HG02678 (cell line): ENCODE measurements at regions not wholly inside any gene's neighbourhood (a gene's known extent, or its start where the extent isn't known, plus 50 kb on each side); places are given as distances from the start of the nearest gene placed in this dataset.
A peak's percentile ranks its signal among the peaks of the same experiment; 100 is the strongest.

Source experiments
- ATAC-seq: cut with Tn5 transposase; IDR thresholded peaks from one replicate; pipeline ENCODE4 v1.9.1; 2021; ENCODE audit warnings: mild to moderate bottlenecking, moderate library complexity; ENCODE audit not compliant: unreplicated experiment

GRCh38 chr2:33890686-33891085, 291.6 kb upstream of the FAM98A start:
- ATAC-seq: no peak

- no peak for ATAC-seq
Observed at GRCh38 chr2:33877348-33878016, 278.4 kb upstream of the FAM98A start.

GRCh38 chr2:33873076-33873605, 274.0 kb upstream of the FAM98A start:
- no peak for ATAC-seq

- no peak for ATAC-seq
Observed at GRCh38 chr2:33859811-33860461, 260.8 kb upstream of the FAM98A start.

- ATAC-seq: no peak
Observed at GRCh38 chr2:33859176-33859575, 260.1 kb upstream of the FAM98A start.

- ATAC-seq: no peak
Observed at GRCh38 chr2:33848486-33848885, 249.4 kb upstream of the FAM98A start.

GRCh38 chr2:33839791-33840190, 240.7 kb upstream of the FAM98A start:
- ATAC-seq: no peak

GRCh38 chr2:33836628-33837027, 237.5 kb upstream of the FAM98A start:
- ATAC-seq: no peak

- ATAC-seq: no peak
Observed at GRCh38 chr2:33835911-33836310, 236.8 kb upstream of the FAM98A start.

- ATAC-seq: no peak
Observed at GRCh38 chr2:33822964-33823363, 223.9 kb upstream of the FAM98A start.

- no peak for ATAC-seq
Observed at GRCh38 chr2:33812707-33813106, 213.6 kb upstream of the FAM98A start.

- ATAC-seq: no peak
Observed at GRCh38 chr2:33810046-33810835, 211.1 kb upstream of the FAM98A start.

GRCh38 chr2:33806041-33806440, 206.9 kb upstream of the FAM98A start:
- no peak for ATAC-seq

- no peak for ATAC-seq
Observed at GRCh38 chr2:33804155-33804554, 205.1 kb upstream of the FAM98A start.

GRCh38 chr2:33796511-33796910, 197.4 kb upstream of the FAM98A start:
- no peak for ATAC-seq

- ATAC-seq: no peak
Observed at GRCh38 chr2:33791625-33792024, 192.5 kb upstream of the FAM98A start.

GRCh38 chr2:33788044-33788443, 188.9 kb upstream of the FAM98A start:
- no peak for ATAC-seq

- no peak for ATAC-seq
Observed at GRCh38 chr2:33786881-33787280, 187.8 kb upstream of the FAM98A start.

GRCh38 chr2:33785201-33786106, 186.4 kb upstream of the FAM98A start:
- ATAC-seq: peak; percentile 91

- ATAC-seq: no peak
Observed at GRCh38 chr2:33784488-33784887, 185.4 kb upstream of the FAM98A start.
